ENCODE measurements at regions not wholly inside any gene's neighbourhood (a gene's known extent, or its start where the extent isn't known, plus 50 kb on each side); places are given as distances from the start of the nearest gene placed in this dataset.

GRCh38 chr6:227074-227782 is 65.1 kb upstream of the DUSP22 start:
- CTCF ChIA-PET = interaction anchor here (0.6 to 21.8 kb wide), 38 partner anchors 10 to 180 kb away, joined by 3 to 620 read pairs (median 4); partner anchors contain the start of genes DUSP22 and IRF4
- peak; percentile 65 for DNase-seq (ENCODE audit: extremely low spot score)

GRCh38 chr6:227812-228338 is 64.4 kb upstream of the DUSP22 start:
- DNase-seq (ENCODE audit: extremely low spot score) = no peak
- TF ChIP-seq CTCF (IDR thresholded peaks at IDR 0.05; ENCODE audit: control extremely low read depth, extremely low read depth, low read depth, missing control alignments) = no peak
- ChIA-PET CTCF (interaction anchor here (0.6 to 21.8 kb wide), 32 partner anchors 9 to 176 kb away, joined by 3 to 620 read pairs (median 5); partner anchors contain the start of genes DUSP22 and IRF4), POLR2A (interaction anchor here (0.9 to 3.8 kb wide), 8 partner anchors 10 to 179 kb away, joined by 3 to 39 read pairs (median 6); partner anchors contain the start of genes DUSP22 and IRF4)

More at GRCh38 chr6:227074-227782, 65.1 kb upstream of the DUSP22 start:
- POLR2A ChIA-PET = interaction anchor here (0.8 to 3.8 kb wide), 10 partner anchors 10 to 179 kb away, joined by 3 to 39 read pairs (median 4); partner anchors contain the start of genes DUSP22 and IRF4
- TF ChIP-seq CTCF (IDR thresholded peaks at IDR 0.05; ENCODE audit: control extremely low read depth, extremely low read depth, low read depth, missing control alignments) = peak; percentile 42

- CTCF ChIA-PET = interaction anchor here (0.6 to 21.8 kb wide), 10 partner anchors 11 to 162 kb away, joined by 3 to 620 read pairs (median 8); partner anchors contain the start of gene IRF4
- POLR2A ChIA-PET = interaction anchor here (0.6 to 2.5 kb wide), 4 partner anchors 35 to 163 kb away, joined by 3 to 10 read pairs (median 6); partner anchors contain the start of gene IRF4
- DNase-seq (ENCODE audit: extremely low spot score) = peak; percentile 64
- TF ChIP-seq CTCF (IDR thresholded peaks at IDR 0.05; ENCODE audit: control extremely low read depth, extremely low read depth, low read depth, missing control alignments) = no peak
Observed at GRCh38 chr6:228881-229651, 63.2 kb upstream of the DUSP22 start.

- no peak for DNase-seq (ENCODE audit: extremely low spot score)
- TF ChIP-seq CTCF (IDR thresholded peaks at IDR 0.05; ENCODE audit: control extremely low read depth, extremely low read depth, low read depth, missing control alignments) = no peak
- CTCF ChIA-PET = interaction anchor here (0.9 to 21.8 kb wide), 6 partner anchors 9 to 84 kb away, joined by 3 to 620 read pairs (median 4); no protein-coding TSS in a partner anchor
- POLR2A ChIA-PET = no interaction called here
Observed at GRCh38 chr6:231779-232178, 60.5 kb upstream of the DUSP22 start.

- POLR2A ChIA-PET = interaction anchor here (0.7 kb wide), 1 partner anchor 84 kb away, joined by 8 read pairs; no protein-coding TSS in a partner anchor
- CTCF ChIA-PET = interaction anchor here (1.2 to 21.8 kb wide), 9 partner anchors 7 to 85 kb away, joined by 3 to 620 read pairs (median 4); no protein-coding TSS in a partner anchor
- no peak for TF ChIP-seq CTCF (IDR thresholded peaks at IDR 0.05; ENCODE audit: control extremely low read depth, extremely low read depth, low read depth, missing control alignments)
- DNase-seq (ENCODE audit: extremely low spot score) = no peak
Observed at GRCh38 chr6:232982-233640, 59.2 kb upstream of the DUSP22 start.
